ENCODE measurements at regions not wholly inside any gene's neighbourhood (a gene's known extent, or its start where the extent isn't known, plus 50 kb on each side); places are given as distances from the start of the nearest gene placed in this dataset.

DNA sequence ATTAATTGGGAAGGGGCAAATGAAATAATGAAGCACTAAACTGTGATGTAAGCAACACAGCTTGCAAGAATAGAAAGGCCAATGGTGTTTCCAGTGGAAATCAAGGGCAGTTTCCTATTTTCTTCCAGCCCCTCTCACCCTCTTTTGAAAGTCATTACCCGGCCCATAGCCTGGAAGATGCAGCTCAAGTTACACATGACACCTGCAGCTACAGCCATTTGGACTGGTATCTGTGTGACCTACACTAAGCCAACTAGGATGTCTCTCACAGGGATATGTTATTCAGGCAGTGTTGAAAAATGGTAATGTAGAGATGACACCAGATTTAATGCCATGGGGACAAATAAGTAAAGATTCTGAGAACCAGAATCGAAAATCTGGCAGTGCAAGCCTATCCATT is 439.4 kb upstream of the ZNF462 start:
- TF ChIP-seq, protein P1, sequence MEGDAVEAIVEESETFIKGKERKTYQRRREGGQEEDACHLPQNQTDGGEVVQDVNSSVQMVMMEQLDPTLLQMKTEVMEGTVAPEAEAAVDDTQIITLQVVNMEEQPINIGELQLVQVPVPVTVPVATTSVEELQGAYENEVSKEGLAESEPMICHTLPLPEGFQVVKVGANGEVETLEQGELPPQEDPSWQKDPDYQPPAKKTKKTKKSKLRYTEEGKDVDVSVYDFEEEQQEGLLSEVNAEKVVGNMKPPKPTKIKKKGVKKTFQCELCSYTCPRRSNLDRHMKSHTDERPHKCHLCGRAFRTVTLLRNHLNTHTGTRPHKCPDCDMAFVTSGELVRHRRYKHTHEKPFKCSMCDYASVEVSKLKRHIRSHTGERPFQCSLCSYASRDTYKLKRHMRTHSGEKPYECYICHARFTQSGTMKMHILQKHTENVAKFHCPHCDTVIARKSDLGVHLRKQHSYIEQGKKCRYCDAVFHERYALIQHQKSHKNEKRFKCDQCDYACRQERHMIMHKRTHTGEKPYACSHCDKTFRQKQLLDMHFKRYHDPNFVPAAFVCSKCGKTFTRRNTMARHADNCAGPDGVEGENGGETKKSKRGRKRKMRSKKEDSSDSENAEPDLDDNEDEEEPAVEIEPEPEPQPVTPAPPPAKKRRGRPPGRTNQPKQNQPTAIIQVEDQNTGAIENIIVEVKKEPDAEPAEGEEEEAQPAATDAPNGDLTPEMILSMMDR (IDR thresholded peaks at IDR 0.05; ENCODE audit: poor library complexity, severe bottlenecking), result no peak
- TF ChIP-seq POLR2AphosphoS5 (IDR thresholded peaks at IDR 0.05), result no peak

All from neural cell (in vitro differentiated cells).